ENCODE measurements at regions not wholly inside any gene's neighbourhood (a gene's known extent, or its start where the extent isn't known, plus 50 kb on each side); places are given as distances from the start of the nearest gene placed in this dataset.

GRCh38 chr13:78997902-78998629, 339.1 kb upstream of the OBI1 start:
- no peak for DNase-seq (ENCODE audit: low read depth in 3 of 3, low spot score in 2 of 3)

- no peak for DNase-seq (ENCODE audit: low read depth in 3 of 3, low spot score in 2 of 3)
Measured at GRCh38 chr13:78993792-78994191, 334.8 kb upstream of the OBI1 start.

- no peak for DNase-seq (ENCODE audit: low read depth in 3 of 3, low spot score in 2 of 3)
Measured at GRCh38 chr13:78981913-78982312, 323.0 kb upstream of the OBI1 start.

GRCh38 chr13:78979349-78979748, 320.4 kb upstream of the OBI1 start:
- no peak for DNase-seq (ENCODE audit: low read depth in 3 of 3, low spot score in 2 of 3)

GRCh38 chr13:78978381-78978998, 319.5 kb upstream of the OBI1 start:
- peak; percentile 23 to 50 (median 39) for DNase-seq (ENCODE audit: low read depth in 3 of 3, low spot score in 2 of 3)

- DNase-seq (ENCODE audit: low read depth in 3 of 3, low spot score in 2 of 3): no peak
Measured at GRCh38 chr13:78977311-78977710, 318.4 kb upstream of the OBI1 start.

- DNase-seq (ENCODE audit: low read depth in 3 of 3, low spot score in 2 of 3): no peak
Measured at GRCh38 chr13:78976696-78977095, 317.7 kb upstream of the OBI1 start.

GRCh38 chr13:78972561-78972960, 313.6 kb upstream of the OBI1 start:
- DNase-seq (ENCODE audit: low read depth in 3 of 3, low spot score in 2 of 3): no peak

- DNase-seq (ENCODE audit: low read depth in 3 of 3, low spot score in 2 of 3): no peak
Measured at GRCh38 chr13:78971355-78972025, 312.5 kb upstream of the OBI1 start.

GRCh38 chr13:78960881-78961280, 301.9 kb upstream of the OBI1 start:
- DNase-seq (ENCODE audit: low read depth in 3 of 3, low spot score in 2 of 3): no peak

- no peak for DNase-seq (ENCODE audit: low read depth in 3 of 3, low spot score in 2 of 3)
Measured at GRCh38 chr13:78958006-78958405, 299.1 kb upstream of the OBI1 start.

GRCh38 chr13:78940455-78941130, 281.6 kb upstream of the OBI1 start:
- DNase-seq (ENCODE audit: low read depth in 3 of 3, low spot score in 2 of 3): no peak

GRCh38 chr13:78934336-78934735, 275.4 kb upstream of the OBI1 start:
- no peak for DNase-seq (ENCODE audit: low read depth in 3 of 3, low spot score in 2 of 3)

GRCh38 chr13:78915015-78915414, 256.1 kb upstream of the OBI1 start:
- no peak for DNase-seq (ENCODE audit: low read depth in 3 of 3, low spot score in 2 of 3)

GRCh38 chr13:78913656-78914055, 254.7 kb upstream of the OBI1 start:
- no peak for DNase-seq (ENCODE audit: low read depth in 3 of 3, low spot score in 2 of 3)

- no peak for DNase-seq (ENCODE audit: low read depth in 3 of 3, low spot score in 2 of 3)
Measured at GRCh38 chr13:78910147-78910546, 251.2 kb upstream of the OBI1 start.

GRCh38 chr13:78909276-78909675, 250.3 kb upstream of the OBI1 start:
- DNase-seq (ENCODE audit: low read depth in 3 of 3, low spot score in 2 of 3): no peak

- no peak for DNase-seq (ENCODE audit: low read depth in 3 of 3, low spot score in 2 of 3)
Measured at GRCh38 chr13:78907006-78907405, 248.1 kb upstream of the OBI1 start.

- DNase-seq (ENCODE audit: low read depth in 3 of 3, low spot score in 2 of 3): no peak
Measured at GRCh38 chr13:78897200-78897599, 238.2 kb upstream of the OBI1 start.

- DNase-seq (ENCODE audit: low read depth in 3 of 3, low spot score in 2 of 3): no peak
Measured at GRCh38 chr13:78884571-78884970, 225.6 kb upstream of the OBI1 start.

- no peak for DNase-seq (ENCODE audit: low read depth in 3 of 3, low spot score in 2 of 3)
Measured at GRCh38 chr13:78881751-78882150, 222.8 kb upstream of the OBI1 start.
